Activated T-cell treated with anti-CD3 and anti-CD28 coated beads for 1 hour (primary cell): ENCODE measurements at regions not wholly inside any gene's neighbourhood (a gene's known extent, or its start where the extent isn't known, plus 50 kb on each side); places are given as distances from the start of the nearest gene placed in this dataset.
"Not testable (repeated sequence)": the region's sequence is repeated elsewhere in the genome, so short reads cannot be mapped to it uniquely, and the experiment has no call there.

Experiments
- DNase-seq: peaks from one replicate; pipeline ENCODE4 v3.0.0-alpha.2; 2020; ENCODE audit warnings: low read depth

DNA sequence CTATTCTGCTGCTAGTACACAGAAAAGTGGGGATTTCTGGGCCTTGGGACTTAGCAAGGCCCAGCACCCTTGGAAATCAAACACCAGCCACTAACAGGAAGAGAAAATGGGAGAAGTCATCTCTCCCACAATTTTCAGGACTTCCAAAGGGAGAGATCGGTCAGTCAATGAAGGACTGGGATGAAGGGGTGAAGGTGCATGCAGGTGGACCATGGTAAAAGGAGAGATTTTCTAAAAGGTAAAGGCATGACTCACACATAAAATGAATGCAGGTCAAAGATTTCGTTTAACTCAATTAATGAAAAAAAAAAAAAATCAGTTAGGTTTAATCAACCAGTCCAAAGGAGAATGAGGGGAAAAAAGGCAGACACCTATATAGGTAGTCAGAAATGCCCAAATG lies 176.4 kb upstream of the PROK2 start:
- DNase-seq = no peak

DNA sequence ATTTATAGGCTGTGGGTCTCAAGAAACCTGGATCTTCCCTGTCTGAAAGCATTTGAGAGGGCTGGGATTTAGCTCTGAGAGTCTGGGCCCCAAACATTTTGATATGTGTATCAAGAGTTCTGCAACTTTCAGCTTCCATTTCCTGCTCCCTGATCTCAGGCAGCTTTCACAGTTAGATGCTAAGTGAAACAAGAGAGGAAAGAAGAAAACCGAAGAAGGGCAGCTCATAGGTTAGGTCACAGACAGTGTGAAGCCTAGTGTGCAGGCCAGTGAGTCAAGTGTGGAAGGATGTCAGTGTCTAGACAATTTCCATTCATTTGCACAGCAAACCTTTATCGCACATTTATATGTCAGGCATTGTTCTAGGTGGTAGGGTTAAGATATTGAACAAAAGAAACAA lies 173.6 kb upstream of the PROK2 start:
- no peak for DNase-seq

DNA sequence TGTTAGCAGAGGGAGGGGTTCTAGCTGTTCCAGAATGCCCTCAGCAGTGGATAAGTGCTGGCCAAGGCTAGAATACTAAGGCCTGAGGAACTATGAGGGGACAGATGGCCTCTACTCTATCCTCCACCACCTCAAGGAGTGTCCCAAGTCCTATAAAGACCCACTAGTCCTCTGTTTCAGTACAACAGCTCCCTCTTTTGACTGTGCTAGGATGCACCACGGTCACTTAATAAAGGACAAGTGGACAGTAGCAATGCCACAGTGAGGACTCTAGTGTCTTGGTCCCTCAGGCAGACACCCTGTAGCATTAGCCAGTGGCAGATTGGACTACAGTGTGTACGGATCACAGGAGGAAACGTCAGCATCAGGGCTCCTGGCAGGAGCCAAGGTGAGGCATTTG lies 171.8 kb upstream of the PROK2 start:
- no peak for DNase-seq

DNA sequence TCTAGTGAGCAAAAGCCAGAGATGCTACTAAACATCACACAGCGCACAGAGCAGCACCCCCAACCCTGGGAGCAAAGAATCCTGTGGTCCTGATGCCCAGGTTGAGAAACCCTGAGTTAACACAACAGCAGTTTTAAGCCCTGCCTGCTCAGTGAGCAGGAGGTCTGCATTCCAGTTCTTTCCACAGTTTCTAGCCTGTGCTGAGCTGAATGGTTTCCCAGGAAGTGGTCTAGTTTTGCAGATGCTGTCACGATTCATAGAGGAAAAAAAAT lies 171.1 kb upstream of the PROK2 start:
- DNase-seq = no peak

DNA sequence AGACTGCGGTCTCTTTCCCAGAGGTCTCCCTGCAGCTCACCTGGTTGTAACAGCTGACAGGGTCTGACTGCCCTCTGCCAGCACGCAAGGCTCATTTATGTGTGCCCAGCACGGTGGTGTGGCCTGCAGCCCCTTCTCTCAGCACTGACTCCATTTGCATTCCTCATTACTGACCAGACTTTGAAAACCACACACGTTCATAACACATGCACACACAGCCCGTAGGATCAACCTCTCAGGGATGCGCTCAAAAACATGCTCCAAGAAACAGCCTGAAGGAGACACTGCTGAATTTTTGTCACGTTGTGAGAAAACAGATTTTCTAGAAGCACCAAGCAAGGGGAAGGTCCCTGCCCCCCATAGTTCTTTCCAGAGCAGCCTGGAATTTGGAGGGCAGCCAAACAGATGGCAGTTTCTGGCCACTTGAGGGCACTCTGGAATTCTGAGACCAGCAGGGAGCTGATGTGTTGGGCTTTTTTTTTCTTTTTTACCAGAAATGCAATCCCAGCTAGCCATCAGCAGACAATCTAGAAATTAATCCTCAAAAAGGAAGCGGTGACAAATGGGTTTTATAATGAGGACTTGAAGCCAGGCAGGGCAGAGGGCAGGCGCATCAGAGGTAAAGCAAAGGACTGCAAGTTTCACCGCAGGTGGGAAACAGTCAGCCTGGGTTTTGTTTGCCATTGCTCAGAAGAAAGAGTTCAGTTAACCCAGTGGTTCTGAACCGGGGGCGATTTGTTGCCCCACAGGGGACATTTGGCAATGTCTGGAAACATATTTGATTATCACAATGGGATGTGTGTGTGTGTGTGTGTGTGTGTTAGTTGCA lies 170.5 kb upstream of the PROK2 start:
- no peak for DNase-seq

DNA sequence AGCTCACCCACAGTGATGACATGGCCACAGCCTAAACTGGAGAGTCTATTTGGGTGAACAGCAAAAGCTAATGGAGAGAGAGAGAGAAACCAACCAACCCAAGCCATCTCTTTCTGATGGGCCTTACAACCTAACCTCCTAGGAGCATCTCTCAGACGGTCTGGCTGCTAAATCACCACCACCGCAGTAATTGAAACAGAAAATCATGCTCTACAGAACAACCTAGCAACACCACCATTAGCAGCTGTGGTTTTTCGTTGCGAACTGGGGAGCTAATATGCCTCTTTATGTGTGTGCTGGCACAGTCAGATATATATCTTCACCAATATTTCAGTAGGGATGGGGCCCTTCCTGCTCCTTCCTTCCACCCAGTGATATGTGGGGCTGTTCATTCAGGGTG lies 166.9 kb upstream of the PROK2 start:
- no peak for DNase-seq

DNA sequence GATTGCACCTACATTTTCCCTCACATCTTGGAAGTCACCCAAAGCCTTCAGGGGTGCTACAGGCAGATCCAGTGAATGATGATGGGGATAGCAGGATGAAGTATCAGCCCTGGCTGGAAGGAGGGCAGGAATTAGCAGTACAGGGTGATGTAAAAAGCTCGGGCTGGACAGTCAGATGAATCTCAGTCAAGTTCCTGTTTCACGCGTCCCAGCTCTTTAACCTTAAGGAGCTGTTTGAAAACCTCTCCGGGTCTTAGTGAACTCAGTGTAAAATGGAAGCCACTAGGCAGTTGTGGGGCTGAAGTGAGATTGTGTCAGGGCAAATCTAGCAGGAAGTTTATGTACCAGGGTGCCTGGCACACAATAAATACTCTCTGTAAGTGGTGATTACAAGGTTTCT lies 166.4 kb upstream of the PROK2 start:
- DNase-seq = no peak

DNA sequence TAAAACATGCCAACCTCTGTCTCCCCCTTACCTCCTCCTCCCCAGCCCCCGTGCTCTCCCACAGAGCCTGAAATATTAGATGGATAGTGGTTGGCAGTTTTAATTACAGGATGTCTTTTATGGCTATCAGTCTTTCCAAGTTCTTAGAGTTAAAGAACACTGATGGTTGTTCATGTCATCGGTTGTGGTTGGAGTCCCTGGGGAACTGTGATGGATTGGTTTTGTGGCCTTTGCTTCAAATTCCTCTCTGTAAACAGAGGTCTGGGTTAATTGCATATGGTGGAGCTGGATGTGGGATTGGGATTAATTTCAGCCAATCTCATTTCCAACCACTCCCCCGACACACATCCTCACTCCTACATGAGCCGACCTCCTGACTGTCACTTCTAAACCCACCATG lies 164.5 kb upstream of the PROK2 start:
- no peak for DNase-seq

DNA sequence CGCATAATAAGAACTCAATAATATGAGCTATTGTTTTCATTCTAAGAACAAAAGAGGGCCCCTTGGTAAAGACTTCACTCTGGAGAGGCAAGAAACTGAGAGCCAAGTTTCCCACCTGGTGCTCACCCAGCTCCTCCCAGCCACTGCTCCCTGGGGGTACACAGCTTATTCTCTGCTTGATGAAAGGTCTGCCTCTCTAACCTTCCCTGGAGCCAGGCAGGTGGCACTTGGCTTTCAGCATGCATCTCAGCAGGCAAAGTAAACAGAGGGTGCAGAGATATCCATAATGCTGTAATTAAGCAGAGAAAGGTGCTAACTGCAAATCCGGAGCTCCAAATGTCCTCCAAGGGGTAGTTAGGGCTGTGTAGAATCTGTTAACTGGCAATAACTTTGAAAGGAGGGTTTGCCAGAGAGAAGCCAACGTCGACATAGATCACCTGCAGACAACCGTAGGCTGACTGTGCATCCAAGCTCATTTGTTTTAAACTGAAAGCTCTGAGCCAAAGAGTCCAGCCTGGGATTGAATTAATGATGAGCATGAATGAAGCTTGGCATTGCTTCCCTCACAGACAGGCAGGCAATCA lies 159.6 kb upstream of the PROK2 start:
- DNase-seq = no peak

DNA sequence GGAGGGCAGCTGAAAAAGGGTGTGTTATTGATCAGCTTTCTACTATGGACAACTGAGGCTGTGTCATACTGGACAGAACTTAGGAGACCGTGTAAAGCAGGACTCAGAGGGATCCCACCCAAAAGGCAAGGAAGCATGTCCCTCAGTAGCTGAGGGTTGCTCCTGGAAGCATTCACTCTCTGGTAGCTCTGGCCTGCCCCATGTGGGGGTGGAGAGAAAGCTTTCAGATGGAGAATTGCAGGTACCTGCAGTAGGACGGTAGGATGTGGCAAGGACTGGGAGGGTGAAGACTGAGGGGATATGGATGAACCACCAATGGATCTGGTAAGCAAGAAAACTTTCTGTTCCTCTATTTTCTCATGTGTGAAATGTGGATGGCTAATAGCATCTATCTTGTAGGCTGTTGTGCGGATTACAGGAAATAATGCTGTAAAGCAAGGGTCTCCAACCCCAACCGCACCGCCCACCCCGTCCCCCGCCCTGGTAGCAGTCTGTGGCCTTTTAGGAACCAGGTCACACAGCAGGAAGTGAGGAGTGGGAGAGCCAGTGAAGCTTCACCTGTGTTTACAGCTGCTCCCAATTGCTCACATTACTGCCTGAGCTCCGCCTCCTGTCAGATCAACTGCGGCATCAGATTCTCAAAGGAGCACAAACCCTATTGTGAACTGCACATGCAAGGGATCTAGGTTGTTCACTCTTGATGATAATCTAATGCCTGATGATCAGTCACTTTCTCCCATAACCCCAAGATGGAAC lies 157.7 kb upstream of the PROK2 start:
- DNase-seq = no peak

DNA sequence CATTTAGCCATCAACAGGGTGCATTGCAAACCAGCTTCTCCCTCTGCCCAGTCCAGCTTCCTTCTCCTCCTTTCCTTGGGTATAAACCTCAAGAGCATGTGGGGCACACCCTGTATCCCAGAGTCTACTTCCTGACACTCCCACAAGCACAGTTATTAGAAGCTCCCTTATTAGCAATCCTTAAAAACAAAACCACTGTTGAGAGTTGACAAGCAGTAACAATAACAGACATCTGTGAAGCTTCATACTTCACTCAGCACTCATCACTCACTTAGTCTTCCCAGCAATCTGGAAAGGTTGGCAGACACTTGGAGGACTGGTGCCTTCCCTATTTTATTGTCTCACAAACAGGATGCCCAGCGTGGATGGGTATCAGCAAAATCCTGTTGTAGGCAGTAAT lies 155.5 kb upstream of the PROK2 start:
- no peak for DNase-seq

DNA sequence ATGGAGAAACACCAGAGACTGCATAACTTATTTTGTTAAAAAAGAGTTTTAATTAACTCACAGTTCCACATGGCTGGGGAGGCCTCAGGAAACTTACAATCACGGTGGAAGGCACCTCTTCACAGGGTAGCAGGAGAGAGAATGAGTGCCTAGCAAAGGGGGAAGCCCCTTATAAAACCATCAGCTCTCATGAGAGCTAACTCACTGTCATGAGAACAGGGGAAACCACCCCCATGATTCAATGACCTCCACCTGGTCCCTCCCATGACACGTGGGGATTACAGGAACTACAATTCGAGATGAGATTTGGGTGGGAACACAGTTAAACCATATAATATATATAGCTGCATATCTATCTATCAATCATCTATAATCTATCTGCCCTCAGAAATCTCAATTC lies 153.1 kb upstream of the PROK2 start:
- DNase-seq = not testable (repeated sequence)

DNA sequence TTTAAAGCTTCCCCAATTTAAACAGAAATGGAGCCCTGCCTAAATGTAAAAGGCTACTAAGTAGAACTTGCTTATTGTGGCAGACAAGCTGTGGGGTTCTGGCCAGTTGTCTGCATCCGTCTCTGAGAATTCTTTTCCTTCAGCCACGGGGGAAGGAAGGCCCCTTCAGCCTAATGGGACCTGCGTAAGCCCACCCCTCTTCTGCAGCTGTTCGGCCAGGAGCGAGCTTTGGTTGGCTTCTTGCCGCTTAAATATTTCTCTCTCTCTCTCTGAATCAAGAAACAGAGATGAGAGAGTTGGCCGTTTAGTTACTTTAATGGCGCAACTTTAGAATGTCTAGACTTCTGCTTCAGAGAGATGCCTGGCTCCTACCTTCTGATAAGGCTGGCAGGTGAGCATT lies 151.7 kb upstream of the PROK2 start:
- no peak for DNase-seq

DNA sequence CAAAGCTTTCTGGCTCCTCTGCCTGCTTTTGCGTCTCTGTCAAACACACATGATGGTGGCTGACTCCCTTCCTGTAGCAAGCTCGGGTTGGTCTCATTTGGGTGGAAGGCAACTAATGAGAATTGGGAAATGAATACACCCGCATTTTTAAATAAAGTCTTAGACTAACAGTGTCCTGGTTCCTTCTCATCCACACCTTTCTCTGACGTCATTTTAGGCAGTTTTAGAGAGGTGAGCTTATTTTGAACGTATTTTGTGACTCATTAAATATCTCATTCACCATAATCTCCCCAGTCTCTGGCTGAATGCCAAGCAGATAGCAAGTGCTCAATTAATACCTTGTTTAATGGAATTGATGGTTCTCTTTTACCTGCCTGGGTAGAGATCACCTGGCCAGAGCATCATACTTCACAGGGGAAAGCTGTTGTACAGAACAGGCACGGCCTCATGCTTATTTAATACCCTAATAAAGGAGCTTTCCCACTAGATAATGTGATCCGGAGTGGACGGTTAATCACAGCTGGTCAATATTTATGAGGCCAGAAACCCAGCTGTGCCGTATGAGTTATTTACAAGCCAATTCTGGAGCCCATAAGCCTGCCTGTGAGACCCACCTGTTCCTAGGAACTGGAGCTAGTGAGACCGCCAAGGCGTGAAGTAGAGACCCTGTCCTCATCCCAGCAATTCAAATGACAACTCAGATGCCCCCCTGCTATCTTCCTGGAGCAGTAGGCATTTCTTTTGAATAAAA lies 149.7 kb upstream of the PROK2 start:
- DNase-seq = no peak

DNA sequence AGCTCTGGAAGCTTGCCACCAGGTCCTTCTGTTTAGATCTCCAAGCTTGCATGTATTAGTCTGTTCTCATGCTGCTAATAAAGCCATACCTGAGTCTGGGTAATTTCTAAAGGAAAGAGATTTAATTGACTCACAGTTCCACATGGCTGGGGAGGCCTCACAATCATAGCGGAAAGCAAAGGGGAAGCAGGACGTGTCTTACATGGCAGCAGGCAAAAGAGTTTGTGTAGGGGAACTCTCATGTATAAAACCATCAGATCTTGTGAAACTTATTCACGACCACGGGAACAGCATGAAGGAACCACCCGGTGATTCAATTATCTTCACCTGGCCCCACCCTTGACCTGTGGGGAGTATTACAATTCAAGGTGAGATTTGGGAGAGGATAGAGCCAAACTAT lies 147.0 kb upstream of the PROK2 start:
- no peak for DNase-seq

DNA sequence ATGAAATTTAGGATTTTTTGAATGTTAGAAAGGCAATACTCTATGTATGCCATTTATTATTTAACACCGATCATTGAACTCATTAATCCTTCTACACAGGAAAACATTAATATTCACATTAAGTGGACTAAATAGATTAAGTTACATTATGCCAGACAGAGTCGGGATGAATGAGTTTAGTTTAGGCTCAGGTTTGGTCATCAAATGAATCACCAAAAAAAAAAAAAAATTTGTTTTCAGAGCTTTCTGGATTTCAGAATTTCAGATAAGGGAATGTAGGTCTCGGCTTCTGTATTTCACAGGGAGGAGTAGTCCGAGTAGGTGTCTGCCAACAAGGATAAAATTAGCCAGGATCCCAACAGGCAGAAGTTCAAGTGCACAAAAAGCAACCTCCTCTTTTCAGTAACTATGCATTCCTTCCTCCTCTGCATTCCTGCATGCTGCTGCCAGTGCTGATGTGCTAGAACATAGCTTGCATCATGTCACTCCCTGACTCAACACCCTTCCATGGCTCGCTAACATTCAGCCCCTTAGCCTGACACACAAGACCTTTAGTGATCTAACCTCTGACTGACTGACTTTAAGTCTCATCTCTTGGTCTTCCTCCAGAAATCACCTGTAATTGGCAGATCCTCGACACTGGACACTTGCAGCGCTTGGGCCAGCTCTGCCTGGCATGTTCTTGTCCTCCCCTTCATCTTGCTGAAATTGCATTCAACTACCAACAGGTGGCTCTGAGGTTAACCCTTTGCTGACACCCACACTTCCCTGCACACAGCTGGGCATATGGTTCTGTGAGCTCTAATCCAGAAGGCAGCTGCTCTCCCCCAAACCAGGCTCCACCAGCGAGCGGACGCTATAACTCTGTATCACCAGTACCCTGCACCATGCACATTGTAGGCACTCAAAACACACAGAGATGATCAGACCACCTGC lies 145.4 kb upstream of the PROK2 start:
- DNase-seq = no peak

DNA sequence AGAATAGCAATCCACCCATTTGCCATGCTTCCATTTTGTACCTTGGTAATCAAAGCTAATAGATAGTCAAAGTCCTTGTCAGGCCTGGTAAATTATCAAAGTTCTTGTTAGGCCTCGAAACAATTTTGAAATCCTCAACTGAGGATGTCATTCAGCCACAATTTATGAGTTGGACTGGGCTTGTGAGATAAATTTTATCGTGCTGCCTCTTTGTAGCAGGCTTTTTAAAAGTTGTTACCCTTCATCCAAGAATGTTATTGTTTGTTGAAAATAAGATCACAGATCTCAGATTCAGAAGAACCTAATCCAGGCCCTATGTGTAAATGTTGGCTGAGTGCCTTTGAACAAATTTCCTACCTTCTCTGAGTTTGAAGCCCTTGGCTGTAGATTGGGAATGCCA lies 143.3 kb upstream of the PROK2 start:
- no peak for DNase-seq

DNA sequence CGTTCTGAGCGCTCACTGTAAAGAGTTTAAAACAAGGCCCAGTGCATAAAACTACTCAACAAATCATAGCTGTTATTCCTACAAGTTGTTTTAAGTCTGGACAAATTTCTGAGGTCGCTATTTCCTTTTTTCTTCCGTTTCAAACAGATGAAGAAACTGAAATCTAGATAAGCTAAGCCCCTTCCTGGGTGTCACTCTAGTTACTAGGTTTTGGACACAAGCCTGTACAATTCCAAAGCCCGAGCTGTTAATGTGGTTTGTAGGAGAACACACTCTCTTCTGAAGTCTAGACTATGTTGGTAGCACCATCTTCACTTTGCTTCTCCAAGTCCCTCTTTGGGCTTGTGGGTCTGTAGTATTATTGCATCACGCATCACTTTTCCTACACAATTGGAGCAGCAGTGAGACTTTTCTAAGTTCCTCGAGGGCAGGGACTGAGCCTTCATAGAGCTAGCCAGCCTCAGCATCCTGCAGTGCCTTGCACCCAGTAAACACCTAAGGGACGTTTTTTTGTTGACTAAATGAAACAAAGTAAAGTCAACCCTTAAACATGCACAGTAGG lies 142.6 kb upstream of the PROK2 start:
- DNase-seq = no peak

DNA sequence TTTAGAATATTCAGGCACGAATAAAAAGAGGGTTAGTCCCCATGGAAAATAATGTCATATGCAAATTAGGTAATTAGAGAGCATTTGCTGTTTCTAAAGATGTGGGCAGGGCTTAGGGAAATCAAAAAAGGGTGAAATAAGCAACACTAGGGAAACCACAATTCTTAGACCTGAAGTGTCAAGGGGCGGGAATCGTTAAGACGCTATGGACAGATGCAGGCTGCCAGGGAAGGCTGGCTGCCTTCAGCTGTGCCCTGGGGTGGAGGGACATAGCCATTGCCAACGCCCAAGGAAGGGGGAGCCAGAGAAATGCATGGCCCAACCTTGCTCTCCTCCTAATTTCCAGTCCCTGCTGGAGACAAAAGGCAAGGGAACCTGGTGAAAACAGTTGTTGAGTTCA lies 141.7 kb upstream of the PROK2 start:
- DNase-seq = no peak

DNA sequence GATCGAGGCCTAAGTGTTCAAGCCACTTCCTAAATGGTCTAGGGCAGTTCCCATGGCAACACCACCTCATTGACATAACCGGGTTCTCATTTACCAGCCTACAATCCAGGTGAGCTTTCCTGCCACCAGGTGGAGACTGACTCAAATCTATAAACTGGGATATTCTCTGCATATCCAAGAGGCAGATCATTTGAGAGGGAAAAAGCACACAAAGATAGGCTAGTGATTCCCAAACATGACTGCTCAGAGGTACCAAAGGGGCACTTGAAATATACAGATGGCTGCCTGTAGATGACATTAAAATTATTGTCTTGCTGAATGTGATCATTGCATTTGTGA lies 141.3 kb upstream of the PROK2 start:
- DNase-seq = peak; percentile 1

DNA sequence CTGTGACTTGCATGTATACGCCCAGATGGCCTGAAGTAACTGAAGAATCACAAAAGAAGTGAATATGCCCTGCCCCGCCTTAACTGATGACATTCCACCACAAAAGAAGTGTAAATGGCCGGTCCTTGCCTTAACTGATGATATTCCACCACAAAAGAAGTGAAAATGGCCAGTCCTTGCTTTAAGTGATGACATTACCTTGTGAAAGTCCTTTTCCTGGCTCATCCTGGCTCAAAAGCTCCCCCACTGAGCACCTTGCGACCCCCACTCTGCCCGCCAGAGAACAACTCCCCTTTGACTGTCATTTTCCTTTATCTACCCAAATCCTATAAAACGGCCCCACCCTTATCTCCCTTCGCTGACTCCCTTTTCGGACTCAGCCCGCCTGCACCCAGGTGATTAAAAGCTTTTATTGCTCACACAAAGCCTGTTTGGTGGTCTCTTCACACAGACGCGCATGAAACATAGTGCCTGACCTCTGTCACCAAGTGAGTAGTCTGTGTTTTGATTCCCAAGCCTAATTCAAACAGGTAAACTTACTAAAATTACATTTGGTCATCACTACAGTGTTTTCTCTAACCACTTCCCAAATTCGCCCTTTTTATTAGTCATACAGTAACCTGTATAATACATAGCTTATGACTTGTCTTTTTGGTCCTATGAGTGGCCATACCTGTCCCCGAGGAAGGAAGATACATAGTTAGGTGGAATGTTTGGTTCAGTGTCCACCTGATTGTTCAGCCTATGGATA lies 140.7 kb upstream of the PROK2 start:
- not testable (repeated sequence) for DNase-seq
